ENCODE measurements at regions not wholly inside any gene's neighbourhood (a gene's known extent, or its start where the extent isn't known, plus 50 kb on each side); places are given as distances from the start of the nearest gene placed in this dataset.

GRCh38 chr6:4345543-4345942 lies 210.2 kb upstream of the ECI2 start:
- DNase-seq (ENCODE audit: low read depth, low spot score): no peak
- in situ Hi-C loops (cut with HindIII; ENCODE audit: low sequenced_read_pairs): no loop called here
- no peak overlapping the region for H3K4me3 ChIP-seq (ENCODE audit: low read depth, low read length)
- no peak for TF ChIP-seq CTCF (IDR thresholded peaks at IDR 0.05; ENCODE audit: low read depth, low read length)

DNA sequence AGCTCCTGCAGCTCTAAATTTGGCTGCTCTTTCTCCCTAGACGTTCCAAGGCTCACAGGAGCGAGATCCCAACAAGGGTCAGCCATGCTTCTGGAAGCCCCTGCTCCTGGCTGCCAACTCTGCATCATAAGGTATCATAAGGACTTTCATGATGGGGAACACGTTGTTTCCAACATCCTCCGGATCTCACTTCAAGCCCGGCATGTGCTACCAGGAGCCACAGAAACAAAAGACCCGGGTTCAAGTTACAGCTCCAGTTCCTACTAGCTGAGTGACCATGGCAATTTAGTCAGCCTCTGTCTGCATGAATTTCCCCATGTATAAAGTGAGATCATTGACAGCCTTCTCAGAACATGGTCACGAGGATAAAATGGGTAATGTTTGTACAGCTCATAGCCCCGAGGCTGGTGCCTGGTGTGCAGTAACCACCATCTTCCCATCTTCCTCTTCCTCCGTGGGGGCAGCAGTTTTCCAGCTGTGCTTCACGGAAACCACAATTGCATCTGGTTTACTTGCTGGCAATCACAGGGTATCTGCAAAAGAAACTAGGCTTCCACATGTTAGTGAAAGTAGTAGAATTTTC lies 209.0 kb upstream of the ECI2 start:
- no peak overlapping the region for H3K4me3 ChIP-seq (ENCODE audit: low read depth, low read length)
- no peak for TF ChIP-seq CTCF (IDR thresholded peaks at IDR 0.05; ENCODE audit: low read depth, low read length)
- peak; percentile 55 for DNase-seq (ENCODE audit: low read depth, low spot score)
- in situ Hi-C loops (cut with HindIII; ENCODE audit: low sequenced_read_pairs): no loop called here

DNA sequence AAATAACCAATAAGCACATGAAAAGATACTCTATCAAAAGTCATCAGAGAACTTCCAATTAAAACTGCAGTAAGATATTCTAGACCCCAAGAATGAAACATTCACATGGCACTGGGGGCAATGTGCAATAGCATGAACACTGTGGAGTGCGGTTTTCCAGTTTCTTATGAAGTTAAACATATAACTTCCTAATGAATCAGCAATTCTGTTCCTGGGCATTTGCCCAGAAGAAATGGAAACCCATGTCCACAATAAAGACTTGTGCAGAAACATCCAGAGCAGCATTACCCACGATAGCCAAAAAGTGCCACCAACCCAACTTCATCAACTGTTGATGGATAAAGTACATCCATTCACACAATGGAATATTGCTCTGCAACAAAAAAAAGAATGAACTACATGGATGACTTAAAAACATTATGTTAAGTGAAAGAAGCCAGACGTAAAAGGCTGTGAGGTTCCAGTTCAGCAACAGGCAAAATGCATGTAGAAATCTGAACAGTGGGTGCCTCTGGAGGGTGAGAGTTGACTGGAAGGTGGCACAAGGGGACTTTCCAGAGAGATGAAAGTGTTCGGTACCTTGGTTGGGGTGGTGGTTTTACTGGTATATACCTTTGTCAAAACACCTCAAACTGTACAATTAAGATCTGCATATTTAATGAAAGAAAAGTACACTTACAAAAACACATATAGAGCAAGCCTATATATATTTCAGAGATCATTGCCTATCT lies 207.2 kb upstream of the ECI2 start:
- no peak overlapping the region for H3K4me3 ChIP-seq (ENCODE audit: low read depth, low read length)
- TF ChIP-seq CTCF (IDR thresholded peaks at IDR 0.05; ENCODE audit: low read depth, low read length): no peak
- DNase-seq (ENCODE audit: low read depth, low spot score): peak; percentile 35
- in situ Hi-C loops (cut with HindIII; ENCODE audit: low sequenced_read_pairs): no loop called here

- H3K4me3 ChIP-seq (ENCODE audit: low read depth, low read length): no peak overlapping the region
- no peak for TF ChIP-seq CTCF (IDR thresholded peaks at IDR 0.05; ENCODE audit: low read depth, low read length)
- DNase-seq (ENCODE audit: low read depth, low spot score): no peak
- in situ Hi-C loops (cut with HindIII; ENCODE audit: low sequenced_read_pairs): no loop called here
These were observed 205.9 kb upstream of the ECI2 start for GRCh38 chr6:4341078-4341797.

DNA sequence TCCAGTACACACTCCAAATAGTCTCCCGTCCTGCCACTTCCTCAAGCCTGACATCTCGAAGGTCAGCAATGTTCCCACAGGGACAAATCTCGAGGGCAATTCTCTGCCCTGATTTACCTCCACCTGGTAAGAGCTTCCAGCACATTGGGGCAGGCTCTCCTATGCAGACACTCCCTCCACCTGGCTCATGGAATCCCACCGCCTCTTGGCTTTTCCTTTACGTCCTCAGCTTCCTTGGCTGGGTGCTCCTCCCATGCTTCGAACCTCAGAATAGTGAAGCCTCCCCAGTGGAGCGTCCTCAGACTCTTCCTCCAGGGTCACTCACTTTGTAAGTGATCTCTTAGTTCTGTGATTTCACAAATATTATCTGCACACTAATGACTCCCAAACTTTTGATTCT lies 205.2 kb upstream of the ECI2 start:
- TF ChIP-seq CTCF (IDR thresholded peaks at IDR 0.05; ENCODE audit: low read depth, low read length): no peak
- DNase-seq (ENCODE audit: low read depth, low spot score): no peak
- H3K4me3 ChIP-seq (ENCODE audit: low read depth, low read length): no peak overlapping the region
- in situ Hi-C loops (cut with HindIII; ENCODE audit: low sequenced_read_pairs): no loop called here

- DNase-seq (ENCODE audit: low read depth, low spot score): no peak
- in situ Hi-C loops (cut with HindIII; ENCODE audit: low sequenced_read_pairs): no loop called here
- no peak for TF ChIP-seq CTCF (IDR thresholded peaks at IDR 0.05; ENCODE audit: low read depth, low read length)
- no peak overlapping the region for H3K4me3 ChIP-seq (ENCODE audit: low read depth, low read length)
These were observed 203.5 kb upstream of the ECI2 start for GRCh38 chr6:4338884-4339283.
